Small intestine (tissue), 7 donors: ENCODE measurements at regions not wholly inside any gene's neighbourhood (a gene's known extent, or its start where the extent isn't known, plus 50 kb on each side); places are given as distances from the start of the nearest gene placed in this dataset.
A peak's percentile ranks its signal among the peaks of the same experiment; 100 is the strongest.

ENCODE experiments used
- DNase-seq, 2 donors: peaks; one replicate each; pipeline versions ENCODE4 v3.0.0 to v3.0.0-alpha.2; 2013
- FAIRE-seq: peaks from 2 replicates; lab custom pipeline; 2012; peaks lifted over from hg19 to GRCh38; lab: Jason Lieb, UNC
- H3K27ac ChIP-seq, 3 donors: one replicate each; pipeline ENCODE4 v1.5.1; 2013; ENCODE audit warnings: low read length in 2 of 3, mild to moderate bottlenecking in 2 of 3, control low read depth in 1 of 3, inconsistent platforms in 1 of 3, low read depth in 1 of 3, moderate library complexity in 1 of 3
- H3K27me3 ChIP-seq, 3 donors: one replicate each; pipeline ENCODE4 v1.6.1; 2013; ENCODE audit warnings: low read length in 3 of 3, inconsistent platforms in 1 of 3; ENCODE audit not compliant: control insufficient read depth in 3 of 3, insufficient read depth in 3 of 3
- H3K36me3 ChIP-seq, 3 donors: one replicate each; pipeline ENCODE4 v1.6.1; 2013; ENCODE audit warnings: low read length in 3 of 3, inconsistent platforms in 1 of 3, low read depth in 1 of 3, mild to moderate bottlenecking in 1 of 3, moderate library complexity in 1 of 3; ENCODE audit not compliant: control insufficient read depth in 3 of 3, insufficient read depth in 2 of 3
- H3K4me1 ChIP-seq, 3 donors: one replicate each; pipeline ENCODE4 v1.6.1; 2013; ENCODE audit warnings: low read length in 2 of 3, inconsistent platforms in 1 of 3, low read depth in 1 of 3, mild to moderate bottlenecking in 1 of 3, moderate library complexity in 1 of 3; ENCODE audit not compliant: control insufficient read depth in 3 of 3, insufficient read depth in 2 of 3
- H3K4me3 ChIP-seq, 3 donors: one replicate each; pipeline ENCODE4 v1.5.1; 2013; ENCODE audit warnings: low read length in 3 of 3, control low read depth in 1 of 3, inconsistent platforms in 1 of 3, low read depth in 1 of 3, mild to moderate bottlenecking in 1 of 3, moderate library complexity in 1 of 3
- H3K9me3 ChIP-seq, 2 donors: one replicate each; pipeline ENCODE4 v1.6.1; 2013; ENCODE audit warnings: low read depth in 1 of 2, low read length in 1 of 2; ENCODE audit not compliant: control insufficient read depth in 2 of 2, insufficient read depth in 1 of 2
- WGBS, 3 donors: extraction: QIAGEN DNeasy Blood & Tissue Kit; methylation state at CpG; one replicate each; pipeline ENCODE4 v1.1.7; 2013; 5-methylcytosine and 5-hydroxymethylcytosine counted together
- donor health status: healthy with polysubstance abuse.
- donor health status: control.
- donor health status: control.
- donor health status: Bipolar disorder and iron deficiency.
- donor health status: healthy.

DNA sequence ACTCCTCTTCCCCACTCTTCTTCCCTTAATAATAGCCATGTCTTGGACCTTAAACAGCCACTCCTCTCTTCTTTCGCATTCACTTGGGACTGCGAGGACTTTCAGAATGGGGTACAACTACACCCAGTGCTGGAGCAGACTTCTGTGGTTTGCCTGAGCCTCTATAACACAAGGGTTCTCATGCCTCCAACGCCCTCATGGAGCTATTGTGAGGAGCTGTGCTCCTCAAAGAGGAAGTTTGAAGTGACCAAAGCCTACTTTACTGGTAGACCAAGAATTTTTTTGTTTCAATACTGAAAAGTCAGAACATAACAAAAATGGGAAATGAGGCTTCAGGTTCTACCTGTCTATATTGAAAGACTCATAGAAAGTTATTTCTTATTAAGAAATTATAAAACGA, 316.4 kb downstream of the PIK3R1 start:
- DNase-seq (no peak), FAIRE-seq (no peak)
- H3K4me1 ChIP-seq: peaks cover 2 to 15% (median 8%) of the 10 kb centered on the region in 3 donors
- peaks cover 0 to 8% of the 10 kb centered on the region in 2 donors for H3K9me3 ChIP-seq
- 79 to 89% (median 88%) methylated on average over 4 of the region's 4 CpGs for WGBS, 3 donors
- no peaks in the 10 kb centered on the region for H3K36me3 ChIP-seq
- H3K4me3 ChIP-seq: no peak overlapping the region
- no peaks in the 10 kb centered on the region for H3K27me3 ChIP-seq
- no peak overlapping the region for H3K27ac ChIP-seq

GRCh38 chr5:68533051-68533450, 317.5 kb downstream of the PIK3R1 start:
- H3K4me1 ChIP-seq: peaks cover 2 to 15% (median 8%) of the 10 kb centered on the region in 3 donors
- no peak for FAIRE-seq

GRCh38 chr5:68533571-68534084, 318.1 kb downstream of the PIK3R1 start:
- no peaks in the 10 kb centered on the region for H3K9me3 ChIP-seq
- H3K4me1 ChIP-seq: peaks cover 2 to 15% (median 8%) of the 10 kb centered on the region in 3 donors
- no peaks in the 10 kb centered on the region for H3K36me3 ChIP-seq
- FAIRE-seq: no peak
- no peak overlapping the region for H3K4me3 ChIP-seq
- H3K27ac ChIP-seq: peak overlapping the region in 1 of 3 donors; percentile 31
- H3K27me3 ChIP-seq: no peaks in the 10 kb centered on the region
- peak; percentile 48 to 80 for DNase-seq
- WGBS, 3 donors: 15 to 40% (median 26%) methylated on average over 5 of the region's 5 CpGs

More at GRCh38 chr5:68533051-68533450, 317.5 kb downstream of the PIK3R1 start:
- Histone ChIP-seq H3K27me3 (no peaks in the 10 kb centered on the region), H3K36me3 (no peaks in the 10 kb centered on the region), H3K4me3 (no peak overlapping the region), H3K9me3 (peaks cover 0 to 4% of the 10 kb centered on the region in 2 donors), H3K27ac (no peak overlapping the region)
- 49 to 58% (median 55%) methylated on average over 2 of the region's 2 CpGs for WGBS, 3 donors
- DNase-seq: no peak

DNA sequence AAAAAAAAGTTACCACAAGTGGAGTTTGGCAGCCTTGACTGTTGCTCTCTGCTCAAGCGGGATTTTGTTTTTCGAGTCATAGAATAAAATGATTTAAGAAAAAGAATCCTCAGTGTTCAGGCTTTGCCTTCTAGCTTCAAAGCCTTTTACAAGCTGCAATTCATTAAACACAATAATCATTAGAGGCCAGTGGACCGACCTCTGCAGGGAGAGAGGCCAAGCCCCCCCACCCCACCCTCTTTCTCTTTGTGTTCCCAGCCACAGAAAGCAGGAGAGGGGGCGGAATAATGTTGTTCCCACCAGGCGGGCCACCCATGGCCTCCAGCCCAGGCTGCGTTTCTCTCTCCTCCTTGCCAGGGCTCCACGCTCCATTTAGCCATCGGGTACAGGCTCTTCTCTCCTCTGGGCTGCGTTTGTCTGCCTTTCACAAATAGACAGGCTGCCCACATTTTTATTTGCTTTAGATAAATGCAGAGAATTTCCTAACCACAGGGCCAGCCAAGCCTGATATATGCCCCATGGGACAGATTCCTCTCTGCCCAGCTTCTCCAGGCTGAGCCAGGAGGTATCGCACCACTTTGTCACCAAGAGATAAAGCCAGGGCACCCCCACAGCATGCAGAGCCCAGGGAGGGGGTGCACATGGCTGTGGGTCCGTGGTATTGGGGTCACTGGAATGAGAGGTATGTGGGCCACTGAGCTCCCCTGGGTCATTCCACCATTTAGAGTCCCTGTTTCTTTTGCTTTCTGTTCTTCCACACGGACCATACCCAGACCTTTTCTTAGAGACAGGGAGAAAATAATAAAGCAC, 318.8 kb downstream of the PIK3R1 start:
- H3K27me3 ChIP-seq: no peaks in the 10 kb centered on the region
- H3K9me3 ChIP-seq: no peaks in the 10 kb centered on the region
- no peaks in the 10 kb centered on the region for H3K36me3 ChIP-seq
- no peak overlapping the region for H3K4me3 ChIP-seq
- FAIRE-seq: no peak
- peaks cover 2 to 15% (median 8%) of the 10 kb centered on the region in 3 donors for H3K4me1 ChIP-seq
- 10 to 45% (median 21%) methylated on average over 12 of the region's 12 CpGs for WGBS, 3 donors
- H3K27ac ChIP-seq: peak overlapping the region in 1 of 3 donors; percentile 31
- peak; percentile 30 to 58 for DNase-seq

DNA sequence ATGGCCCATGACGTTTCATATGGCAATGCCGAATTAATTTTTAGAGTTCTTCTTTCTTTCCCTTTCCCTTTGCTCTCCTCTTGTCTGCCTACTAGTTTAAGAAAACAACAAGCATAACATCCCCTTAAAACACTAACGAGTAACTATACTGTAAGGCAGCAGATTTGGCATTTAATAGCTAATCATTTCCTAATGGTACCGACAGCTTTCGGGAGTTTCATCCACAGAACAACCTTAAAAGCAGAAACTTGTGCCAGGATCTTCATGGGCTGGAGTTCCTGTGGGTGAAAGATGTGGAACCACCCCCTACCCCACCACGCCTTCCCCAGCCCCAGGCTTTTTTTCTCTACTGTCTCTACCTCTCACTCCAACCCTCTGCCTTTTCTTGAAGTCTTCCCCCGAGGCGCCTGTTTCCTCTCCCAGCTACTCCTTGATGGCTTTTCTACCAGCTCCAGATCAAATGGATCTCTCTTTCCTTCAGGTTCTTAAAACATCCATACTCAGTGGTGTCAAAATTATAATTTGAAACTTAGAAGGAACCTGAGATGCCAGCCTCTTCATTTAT, 319.5 kb downstream of the PIK3R1 start:
- FAIRE-seq: no peak
- H3K4me3 ChIP-seq: no peak overlapping the region

GRCh38 chr5:68538814-68539420, 323.4 kb downstream of the PIK3R1 start:
- no peaks in the 10 kb centered on the region for H3K9me3 ChIP-seq
- no peaks in the 10 kb centered on the region for H3K36me3 ChIP-seq
- no peak for FAIRE-seq
- H3K4me1 ChIP-seq: peaks cover 0 to 10% (median 2%) of the 10 kb centered on the region in 3 donors
- DNase-seq: no peak
- 91 to 93% (median 93%) methylated on average over 6 of the region's 6 CpGs for WGBS, 3 donors
- no peak overlapping the region for H3K27ac ChIP-seq
- no peaks in the 10 kb centered on the region for H3K27me3 ChIP-seq
- no peak overlapping the region for H3K4me3 ChIP-seq

More for the DNA sequence above, 319.5 kb downstream of the PIK3R1 start:
- Histone ChIP-seq H3K27ac (no peak overlapping the region), H3K4me1 (peaks cover 2 to 15% (median 8%) of the 10 kb centered on the region in 3 donors), H3K27me3 (no peaks in the 10 kb centered on the region), H3K9me3 (no peaks in the 10 kb centered on the region), H3K36me3 (no peaks in the 10 kb centered on the region)
- DNase-seq: no peak
- 72 to 87% (median 80%) methylated on average over 8 of the region's 8 CpGs for WGBS, 3 donors

GRCh38 chr5:68540798-68541590, 325.4 kb downstream of the PIK3R1 start:
- H3K4me3 ChIP-seq: no peak overlapping the region
- WGBS, 3 donors: 87 to 93% (median 88%) methylated on average over 9 of the region's 9 CpGs
- H3K4me1 ChIP-seq: no peaks in the 10 kb centered on the region
- H3K36me3 ChIP-seq: no peaks in the 10 kb centered on the region
- no peaks in the 10 kb centered on the region for H3K27me3 ChIP-seq
- H3K9me3 ChIP-seq: no peaks in the 10 kb centered on the region
- H3K27ac ChIP-seq: no peak overlapping the region
- FAIRE-seq: no peak
- no peak for DNase-seq

DNA sequence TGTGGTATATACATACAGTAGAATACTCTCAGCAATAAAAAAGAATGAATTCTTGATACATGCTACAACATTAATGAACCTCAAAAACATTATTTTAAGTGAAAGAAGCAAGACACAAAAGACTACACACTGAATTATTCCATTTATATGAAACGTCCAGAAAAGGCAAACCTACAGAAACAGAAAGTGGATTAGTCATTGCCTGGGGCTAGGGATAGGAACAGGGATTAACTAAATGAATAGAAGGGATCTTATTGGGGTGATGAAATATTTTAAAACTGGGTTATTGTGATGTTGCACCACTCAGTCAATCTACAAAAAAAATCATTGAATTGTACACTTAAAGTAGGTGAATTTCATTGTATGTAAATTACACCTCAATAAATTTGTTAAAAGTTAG, 326.7 kb downstream of the PIK3R1 start:
- no peaks in the 10 kb centered on the region for H3K27me3 ChIP-seq
- FAIRE-seq: no peak
- DNase-seq: no peak
- H3K36me3 ChIP-seq: no peaks in the 10 kb centered on the region
- no peaks in the 10 kb centered on the region for H3K9me3 ChIP-seq
- H3K27ac ChIP-seq: no peak overlapping the region
- H3K4me3 ChIP-seq: no peak overlapping the region
- no peaks in the 10 kb centered on the region for H3K4me1 ChIP-seq
- WGBS, 3 donors: 11 to 37% (median 36%) methylated on average over 1 of the region's 1 CpG
